Right cardiac atrium (tissue), 5 donors: ENCODE measurements at regions not wholly inside any gene's neighbourhood (a gene's known extent, or its start where the extent isn't known, plus 50 kb on each side); places are given as distances from the start of the nearest gene placed in this dataset.
A peak's percentile ranks its signal among the peaks of the same experiment; 100 is the strongest.

Source experiments
- ATAC-seq, 2 donors: fragments of 200-7000 bp; cut with Tn5 transposase; one replicate each; pipeline versions ENCODE4 v1.8.0 to v1.9.1; 2020; ENCODE audit warnings: moderate library complexity in 2 of 2, mild to moderate bottlenecking in 1 of 2
- DNase-seq, 3 donors: peaks; one replicate each; pipeline ENCODE4 v3.0.0-alpha.2; 2020
- H3K27ac ChIP-seq: one replicate; pipeline ENCODE4 v1.5.1; 2013; ENCODE audit warnings: mild to moderate bottlenecking, low read length, control low read depth, moderate library complexity
- H3K27me3 ChIP-seq: one replicate; pipeline ENCODE4 v1.6.1; 2013; ENCODE audit not compliant: control insufficient read depth, insufficient read depth
- H3K4me1 ChIP-seq: one replicate; pipeline ENCODE4 v1.6.1; 2013; ENCODE audit warnings: low read length; ENCODE audit not compliant: control insufficient read depth, insufficient read depth
- H3K4me3 ChIP-seq: one replicate; pipeline ENCODE4 v1.5.1; 2013; ENCODE audit warnings: low read length, control low read depth
- H3K9me3 ChIP-seq: one replicate; pipeline ENCODE4 v1.6.1; 2013; ENCODE audit warnings: low read length; ENCODE audit not compliant: control insufficient read depth
- WGBS: extraction: QIAGEN DNeasy Blood & Tissue Kit; methylation state at CpG from one replicate; pipeline ENCODE4 v1.1.7; 2013; 5-methylcytosine and 5-hydroxymethylcytosine counted together
- intact Hi-C, 4 donors: fragments of 100-400 bp; cut with DNase I; formaldehyde crosslinking; loops; one replicate each; pipeline versions ENCODE4 v1.11.0 to v1.14.0; 2022 to 2023
- donor health status: healthy with polysubstance abuse.
- donor health status: DM: no; HTN: yes; CAD: no.
- donor health status: DM: no; HTN: no; CAD: no.
- donor health status: DM: no; HTN: yes; CAD: no; lungs with severe emphysema.
- donor health status: DM: yes; HTN: yes; CAD: no.

DNA sequence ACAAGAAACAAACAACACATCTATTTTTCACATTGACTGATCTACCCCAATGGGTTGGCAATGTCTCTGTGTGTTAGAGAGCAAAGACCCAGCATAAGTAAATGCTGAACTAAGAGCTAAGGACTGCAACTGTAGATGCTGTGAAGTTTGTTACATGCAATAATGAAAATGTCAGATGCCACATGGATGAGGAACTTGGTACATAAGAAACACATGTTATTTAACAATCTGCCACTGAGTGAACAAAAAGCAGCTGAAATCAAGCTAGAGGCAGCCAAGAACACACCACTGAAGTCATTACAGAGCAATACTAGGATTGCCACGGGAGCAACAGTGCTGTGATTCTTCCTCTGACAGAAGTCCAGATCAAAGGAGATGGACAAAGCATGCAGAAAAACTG, 389.4 kb downstream of the CDH2 start:
- DNase-seq: no peak
- intact Hi-C loops: no loop called here
- WGBS: 40% methylated on average over 1 of the region's 1 CpG
- no peak for ATAC-seq
- Histone ChIP-seq H3K4me1 (no peaks in the 10 kb centered on the region), H3K4me3 (no peak overlapping the region), H3K9me3 (no peaks in the 10 kb centered on the region), H3K27ac (no peak overlapping the region), H3K27me3 (no peaks in the 10 kb centered on the region)

DNA sequence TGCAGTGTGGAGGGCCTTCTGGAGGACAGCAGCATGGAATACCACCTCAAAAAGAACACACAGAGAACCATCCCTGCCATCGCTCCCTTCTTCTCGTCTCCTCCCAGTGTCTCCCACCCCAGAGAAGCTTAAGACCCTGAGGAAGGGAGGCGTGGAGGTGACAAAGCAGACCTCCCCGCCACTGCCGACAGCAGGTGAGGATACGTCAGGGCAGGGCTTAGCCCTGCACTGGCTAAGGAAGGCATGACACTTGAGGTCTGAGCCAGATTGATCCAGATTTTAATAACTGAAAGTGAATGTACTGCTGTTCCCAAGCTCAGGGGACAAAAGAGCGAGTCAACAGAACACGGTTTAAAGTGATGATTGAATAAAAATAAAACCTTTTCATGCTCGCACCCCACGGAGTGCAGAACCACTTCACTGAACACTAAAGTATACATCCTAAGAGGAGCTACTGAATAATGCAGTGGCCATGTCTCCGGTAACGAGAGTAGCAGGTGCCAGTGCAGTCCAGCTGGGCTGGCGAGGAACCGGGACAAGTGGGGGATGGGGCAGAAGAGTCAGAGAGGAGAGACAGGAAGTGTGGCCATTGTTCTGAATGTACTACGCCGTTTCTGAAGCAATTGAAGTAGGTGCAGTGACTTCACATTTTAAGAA, 391.0 kb downstream of the CDH2 start:
- Histone ChIP-seq H3K4me1 (no peaks in the 10 kb centered on the region), H3K27ac (no peak overlapping the region), H3K27me3 (no peaks in the 10 kb centered on the region), H3K9me3 (no peaks in the 10 kb centered on the region), H3K4me3 (no peak overlapping the region)
- WGBS: 87% methylated on average over 16 of the region's 16 CpGs
- intact Hi-C loops: no loop called here
- DNase-seq: no peak
- no peak for ATAC-seq

DNA sequence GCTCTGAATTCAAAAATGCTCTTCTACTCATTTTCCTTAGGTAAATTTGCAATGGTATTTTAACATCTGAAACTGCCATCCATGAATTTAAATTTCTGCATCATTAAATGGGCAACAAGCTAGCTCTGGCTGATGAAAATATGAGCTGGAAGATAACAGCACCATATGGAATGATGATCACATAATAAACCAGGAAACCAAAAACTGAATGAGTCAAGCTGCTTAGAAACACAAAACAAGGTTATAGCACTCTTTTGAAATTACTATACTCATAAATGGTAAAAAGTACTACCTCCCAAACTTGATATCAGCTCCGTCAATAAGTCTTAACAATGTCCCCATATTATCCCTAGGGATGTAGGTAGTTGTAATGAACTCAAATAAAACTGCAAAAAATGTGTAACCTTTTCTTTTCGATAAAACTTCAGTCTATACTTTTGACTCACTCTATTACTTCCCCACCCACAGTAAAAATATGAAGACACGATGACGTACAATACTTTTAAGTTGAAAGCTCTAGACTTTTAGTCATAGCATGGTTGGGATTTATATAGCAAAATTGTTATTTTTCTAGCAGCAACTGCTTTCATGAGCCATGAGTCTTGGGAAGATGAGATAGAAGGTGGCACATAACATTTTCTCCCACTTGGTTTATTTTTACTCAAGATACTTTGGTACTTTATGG, 396.7 kb downstream of the CDH2 start:
- intact Hi-C loops: no loop called here
- no peak overlapping the region for H3K4me3 ChIP-seq
- no peak for DNase-seq
- 90% methylated on average over 4 of the region's 4 CpGs for WGBS
- no peaks in the 10 kb centered on the region for H3K9me3 ChIP-seq
- no peak for ATAC-seq
- H3K27me3 ChIP-seq: no peaks in the 10 kb centered on the region
- no peaks in the 10 kb centered on the region for H3K4me1 ChIP-seq
- no peak overlapping the region for H3K27ac ChIP-seq

DNA sequence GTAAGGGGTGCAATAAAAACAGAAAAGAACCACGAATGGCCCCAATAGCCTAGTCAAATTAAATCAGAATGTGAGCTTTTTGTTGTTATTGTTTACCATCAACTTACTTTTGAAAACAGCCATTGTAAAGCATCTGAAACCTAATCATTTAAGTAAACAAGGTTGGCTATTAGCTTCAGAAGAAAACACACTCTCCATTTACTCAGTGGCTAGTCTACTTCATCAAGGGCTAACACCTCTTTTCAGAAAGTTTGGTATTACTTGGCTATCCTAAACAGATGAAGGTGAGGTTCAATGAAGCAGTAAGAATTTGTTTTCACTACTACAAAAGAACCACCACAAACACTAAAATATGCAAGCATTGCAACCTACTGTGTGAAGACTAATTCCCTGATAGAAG, 398.0 kb downstream of the CDH2 start:
- H3K27me3 ChIP-seq: no peaks in the 10 kb centered on the region
- 32% methylated on average over 1 of the region's 1 CpG for WGBS
- intact Hi-C loops: no loop called here
- no peak overlapping the region for H3K27ac ChIP-seq
- H3K9me3 ChIP-seq: no peaks in the 10 kb centered on the region
- DNase-seq: no peak
- H3K4me1 ChIP-seq: no peaks in the 10 kb centered on the region
- ATAC-seq: no peak
- H3K4me3 ChIP-seq: no peak overlapping the region

DNA sequence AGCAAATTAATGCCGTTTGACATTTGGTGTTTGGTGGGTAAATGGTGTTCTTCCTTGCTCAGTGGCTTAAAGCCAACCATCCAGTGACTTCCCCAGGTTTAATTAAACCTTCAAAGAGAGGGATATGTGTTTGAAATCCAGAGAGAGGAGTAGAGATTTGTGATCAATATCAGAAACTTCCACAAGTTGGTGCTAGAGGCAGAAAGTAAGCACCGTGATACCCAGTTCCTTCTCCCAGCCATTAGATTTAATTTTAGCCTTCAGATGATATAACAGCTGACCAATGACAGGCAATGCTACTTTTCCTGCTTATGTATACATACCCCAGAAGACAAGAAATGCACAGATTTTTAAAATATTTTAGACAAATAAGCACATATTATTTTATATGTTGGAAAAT, 398.5 kb downstream of the CDH2 start:
- intact Hi-C loops: no loop called here
- H3K9me3 ChIP-seq: no peaks in the 10 kb centered on the region
- WGBS: 1% methylated on average over 2 of the region's 2 CpGs
- no peaks in the 10 kb centered on the region for H3K4me1 ChIP-seq
- DNase-seq: no peak
- peak in 1 of 2 donors; percentile 66 for ATAC-seq
- no peak overlapping the region for H3K4me3 ChIP-seq
- H3K27me3 ChIP-seq: no peaks in the 10 kb centered on the region
- no peak overlapping the region for H3K27ac ChIP-seq

DNA sequence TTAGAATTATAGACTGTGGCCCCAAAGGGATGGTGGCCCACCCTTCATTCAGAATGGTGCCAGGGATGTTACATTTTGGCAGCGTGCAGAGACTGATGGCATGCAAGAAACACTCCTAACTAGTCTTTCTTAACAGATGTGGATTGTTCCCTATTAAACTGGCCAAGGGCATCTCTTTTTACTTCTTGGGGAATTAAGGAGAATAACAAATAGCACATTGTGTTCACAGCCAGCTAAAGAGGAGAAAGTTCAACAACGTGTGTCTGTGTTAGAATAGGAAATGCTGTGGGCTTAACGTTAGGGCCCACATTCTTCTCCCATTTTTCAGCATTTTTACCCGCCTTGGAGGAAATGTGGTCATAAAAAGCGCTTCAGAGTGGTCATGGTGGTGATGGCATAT, 404.8 kb downstream of the CDH2 start:
- Histone ChIP-seq H3K27ac (no peak overlapping the region), H3K4me3 (no peak overlapping the region), H3K4me1 (no peaks in the 10 kb centered on the region), H3K9me3 (no peaks in the 10 kb centered on the region), H3K27me3 (no peaks in the 10 kb centered on the region)
- WGBS: 67% methylated on average over 5 of the region's 5 CpGs
- DNase-seq: no peak
- intact Hi-C loops: no loop called here
- no peak for ATAC-seq

DNA sequence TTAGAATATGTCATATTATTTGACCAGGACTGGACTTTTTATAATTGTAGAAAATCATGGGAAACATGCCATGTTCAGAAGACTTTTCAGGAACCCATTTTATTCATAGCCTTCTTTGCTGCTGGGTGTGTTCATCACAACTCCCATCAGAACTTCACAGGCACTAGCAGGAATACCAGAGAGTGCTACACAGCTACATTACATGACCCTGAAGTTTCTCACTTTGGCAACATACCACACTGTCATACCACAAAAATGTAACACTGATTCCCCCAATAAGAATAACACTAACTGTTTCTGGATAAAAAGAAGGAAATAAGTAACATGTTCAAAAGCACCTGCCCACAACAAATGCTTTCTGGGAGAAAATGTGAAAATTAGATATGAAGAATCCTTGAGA, 405.4 kb downstream of the CDH2 start:
- intact Hi-C loops: no loop called here
- ATAC-seq (no peak), DNase-seq (no peak)
- H3K4me1 ChIP-seq: no peaks in the 10 kb centered on the region
- no peak overlapping the region for H3K27ac ChIP-seq
- no peak overlapping the region for H3K4me3 ChIP-seq
- no peaks in the 10 kb centered on the region for H3K9me3 ChIP-seq
- H3K27me3 ChIP-seq: no peaks in the 10 kb centered on the region

DNA sequence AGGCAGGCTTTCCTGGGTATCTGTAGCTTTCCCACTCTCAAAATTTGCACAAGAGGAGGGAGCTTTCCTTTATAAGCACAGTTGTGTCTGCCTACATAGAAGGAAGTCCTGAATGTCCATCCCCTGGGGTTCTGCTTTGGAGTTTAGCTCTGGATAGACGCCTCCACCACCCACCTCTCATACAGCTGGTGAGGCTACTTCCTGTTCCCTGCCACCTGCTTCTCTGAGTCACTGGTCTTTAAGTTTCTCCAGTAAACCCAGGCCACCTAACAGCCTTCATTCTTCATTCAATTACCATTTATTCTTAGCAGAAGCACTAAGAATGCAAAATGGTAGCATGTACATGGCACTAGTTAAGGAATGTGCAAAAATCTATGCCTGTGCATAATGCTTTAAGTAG, 407.8 kb downstream of the CDH2 start:
- H3K4me1 ChIP-seq: no peaks in the 10 kb centered on the region
- ATAC-seq (no peak), DNase-seq (no peak)
- no peaks in the 10 kb centered on the region for H3K9me3 ChIP-seq
- H3K27ac ChIP-seq: no peak overlapping the region
- no peak overlapping the region for H3K4me3 ChIP-seq
- intact Hi-C loops: no loop called here
- WGBS: 58% methylated on average over 1 of the region's 1 CpG
- no peaks in the 10 kb centered on the region for H3K27me3 ChIP-seq

DNA sequence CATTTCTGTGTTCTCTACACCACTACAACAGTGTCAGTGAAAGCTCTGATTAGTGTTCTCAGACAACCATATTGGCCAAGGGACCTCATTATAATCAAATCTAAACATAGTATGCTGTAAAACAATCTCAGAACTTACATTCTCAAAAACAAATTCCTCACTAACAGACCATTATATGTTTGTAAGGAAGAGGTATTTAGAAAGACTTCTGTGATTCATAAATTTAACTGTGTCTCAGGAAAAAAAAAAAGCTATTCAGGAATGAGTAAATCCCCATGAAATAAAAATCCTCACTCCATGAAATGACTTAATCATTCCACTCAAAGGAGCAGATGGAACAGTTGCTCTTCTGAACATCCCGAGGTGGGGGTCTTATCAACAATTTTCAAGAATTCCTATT, 413.0 kb downstream of the CDH2 start:
- intact Hi-C loops: no loop called here
- Histone ChIP-seq H3K4me1 (no peaks in the 10 kb centered on the region), H3K27me3 (no peaks in the 10 kb centered on the region), H3K9me3 (no peaks in the 10 kb centered on the region), H3K27ac (no peak overlapping the region), H3K4me3 (no peak overlapping the region)
- 35% methylated on average over 1 of the region's 1 CpG for WGBS
- ATAC-seq (no peak), DNase-seq (no peak)

DNA sequence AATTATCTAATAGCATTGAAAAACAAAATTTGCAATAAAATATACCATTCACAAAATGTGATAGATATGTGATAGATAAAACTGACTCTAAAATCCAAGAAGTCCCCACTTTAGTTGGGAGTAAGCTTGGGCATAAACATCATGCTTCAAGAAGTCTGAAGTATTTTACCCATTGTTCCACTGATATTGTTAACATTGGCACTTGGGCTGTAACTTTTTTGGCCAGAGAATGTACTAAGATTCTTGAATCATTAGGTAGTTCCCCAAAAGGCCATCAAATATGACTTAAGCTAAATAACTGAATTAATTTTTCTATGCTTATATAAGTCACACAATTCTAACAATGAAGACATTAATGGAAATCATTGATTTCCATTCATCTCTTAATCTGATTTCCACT, 413.6 kb downstream of the CDH2 start:
- intact Hi-C loops: no loop called here
- Histone ChIP-seq H3K27ac (no peak overlapping the region), H3K27me3 (no peaks in the 10 kb centered on the region), H3K9me3 (no peaks in the 10 kb centered on the region), H3K4me3 (no peak overlapping the region), H3K4me1 (no peaks in the 10 kb centered on the region)
- ATAC-seq (no peak), DNase-seq (no peak)

DNA sequence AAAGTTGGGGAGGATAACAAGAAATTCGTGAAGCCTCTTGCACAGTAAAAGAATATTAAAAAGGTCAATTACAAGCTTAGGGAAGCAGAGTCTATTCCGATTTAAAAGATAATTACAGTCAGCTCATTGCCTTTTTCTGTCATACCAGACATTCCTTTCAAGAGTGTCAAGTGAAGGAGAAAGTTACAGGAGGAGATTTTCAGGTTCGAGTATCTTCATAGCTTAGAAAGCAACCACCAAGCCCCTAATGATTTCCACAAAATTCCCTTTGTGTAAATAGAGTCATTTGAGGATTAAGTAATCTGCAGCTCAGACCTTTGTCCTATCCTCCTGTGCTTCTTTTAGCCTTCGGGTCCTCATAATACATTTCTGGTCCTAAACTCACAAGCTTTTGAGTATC, 414.9 kb downstream of the CDH2 start:
- intact Hi-C loops: no loop called here
- ATAC-seq (no peak), DNase-seq (no peak)
- Histone ChIP-seq H3K4me1 (no peaks in the 10 kb centered on the region), H3K9me3 (no peaks in the 10 kb centered on the region), H3K27me3 (no peaks in the 10 kb centered on the region), H3K4me3 (no peak overlapping the region), H3K27ac (no peak overlapping the region)
- 57% methylated on average over 4 of the region's 4 CpGs for WGBS

DNA sequence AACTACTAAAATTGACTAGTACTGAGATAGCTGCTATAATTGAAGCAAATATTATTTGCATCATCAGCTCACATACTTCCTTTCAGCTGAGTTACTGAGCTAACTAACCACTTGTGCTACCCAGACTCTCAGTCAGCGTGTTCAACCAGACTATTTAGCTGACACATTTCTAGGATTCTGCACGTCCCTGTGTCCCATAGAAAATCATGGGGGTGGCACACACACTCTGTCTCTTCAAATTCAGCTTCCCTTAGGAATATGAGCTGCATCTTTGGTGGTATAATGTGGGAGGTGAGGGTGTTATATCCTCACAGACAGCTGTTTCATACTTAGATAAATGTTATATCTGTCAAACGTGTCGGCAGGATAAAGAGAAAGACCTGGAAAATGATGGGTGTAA, 424.0 kb downstream of the CDH2 start:
- ATAC-seq (no peak), DNase-seq (no peak)
- H3K4me3 ChIP-seq: no peak overlapping the region
- H3K4me1 ChIP-seq: no peaks in the 10 kb centered on the region
- no peaks in the 10 kb centered on the region for H3K27me3 ChIP-seq
- intact Hi-C loops: loop anchor here in 2 of 4 donors (10.0 kb wide), 2 partner anchors 68 to 148 kb away; no protein-coding TSS in a partner anchor
- WGBS: 49% methylated on average over 4 of the region's 4 CpGs
- H3K27ac ChIP-seq: no peak overlapping the region
- no peaks in the 10 kb centered on the region for H3K9me3 ChIP-seq
